ENCODE measurements at regions not wholly inside any gene's neighbourhood (a gene's known extent, or its start where the extent isn't known, plus 50 kb on each side); places are given as distances from the start of the nearest gene placed in this dataset.

DNA sequence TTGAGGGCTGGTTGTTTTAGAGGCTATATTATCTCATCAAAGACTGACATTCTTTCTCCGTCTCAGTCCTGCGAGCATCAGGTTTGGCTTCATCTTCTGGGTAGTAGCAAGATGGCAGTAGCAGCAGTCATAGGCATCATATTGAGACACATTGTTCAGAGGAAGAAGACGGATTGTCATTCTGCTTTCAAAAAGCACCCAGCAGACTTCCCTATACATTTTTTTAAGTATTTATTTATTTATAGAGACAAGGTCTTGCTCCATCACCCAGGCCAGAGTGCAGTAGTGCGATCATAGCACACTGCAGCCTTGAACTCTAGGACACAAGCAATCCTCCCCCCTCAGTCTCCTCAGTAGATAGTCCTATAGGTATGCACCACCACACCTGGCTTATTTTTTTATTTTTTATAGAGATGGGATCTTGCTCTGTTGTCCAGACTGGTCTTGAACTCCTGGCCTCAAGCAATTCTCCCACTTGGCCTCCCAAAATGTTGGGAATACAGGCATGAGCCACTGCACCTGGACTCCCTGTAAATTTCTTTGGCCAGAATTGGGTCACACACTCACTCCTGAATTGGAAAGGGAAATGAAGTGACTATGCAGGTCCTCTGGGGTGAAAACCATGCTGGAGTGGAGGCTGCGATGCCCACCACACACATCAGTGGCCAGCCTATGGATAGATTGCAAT, 125.4 kb downstream of the SLC38A6 start:
- no peak for DNase-seq

DNA sequence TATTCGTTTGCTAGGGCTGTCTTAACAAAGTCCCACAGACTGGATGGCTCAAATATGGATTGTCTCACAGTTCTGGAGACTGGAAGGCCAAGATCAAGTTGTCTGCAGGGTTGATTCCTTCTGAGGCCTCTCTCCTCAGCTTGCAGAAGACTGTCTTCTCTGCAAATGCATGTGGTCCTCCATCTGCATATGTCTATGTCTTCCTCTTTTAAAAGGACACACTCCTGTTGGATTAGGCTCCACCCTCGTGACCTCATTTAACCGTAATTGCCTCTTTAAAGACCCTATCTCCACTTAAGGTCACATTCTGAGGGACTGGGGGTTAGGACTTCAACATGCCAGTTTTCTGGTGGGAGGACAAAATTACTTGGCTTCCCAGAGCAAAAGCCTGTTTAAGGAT, 123.3 kb downstream of the SLC38A6 start:
- DNase-seq = no peak

DNA sequence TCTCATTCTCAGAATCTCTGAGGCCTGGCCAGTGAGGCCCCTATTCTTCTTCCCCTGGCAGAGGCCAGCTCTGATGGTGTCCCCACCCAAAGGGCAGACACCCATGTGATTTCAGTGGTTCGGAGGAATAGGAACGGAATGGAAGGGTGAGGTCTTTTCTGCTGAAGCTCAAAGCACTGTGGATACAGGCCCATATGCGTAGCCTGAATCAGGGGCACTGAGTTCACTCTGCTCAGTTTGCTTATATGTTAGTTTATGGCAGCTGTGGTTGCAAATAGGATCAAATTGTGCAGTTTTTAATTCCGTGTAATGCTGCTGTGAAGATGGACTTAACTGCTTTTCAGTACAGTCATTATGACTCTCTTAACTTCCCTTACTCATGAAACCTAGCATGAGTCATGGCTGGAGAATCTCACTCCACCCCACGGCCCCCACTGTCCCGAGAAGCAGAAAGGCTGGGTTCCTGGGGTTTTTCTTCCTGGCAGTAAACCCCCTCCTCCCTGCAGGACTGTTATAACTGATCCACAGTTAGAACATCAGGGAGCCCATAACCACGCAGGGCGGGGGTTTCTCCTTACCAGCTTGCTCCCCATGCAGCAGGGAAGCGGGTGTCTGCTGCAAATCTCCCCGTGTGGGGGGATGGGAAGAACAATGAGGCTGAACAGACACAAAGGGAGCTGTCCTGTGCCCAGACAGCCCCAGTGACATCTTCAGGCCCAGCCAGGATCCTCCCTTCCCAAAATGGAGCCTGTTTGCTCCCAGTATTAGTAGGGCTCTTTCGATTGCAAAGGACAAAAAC, 122.7 kb downstream of the SLC38A6 start:
- DNase-seq = peak; percentile 46 to 65

DNA sequence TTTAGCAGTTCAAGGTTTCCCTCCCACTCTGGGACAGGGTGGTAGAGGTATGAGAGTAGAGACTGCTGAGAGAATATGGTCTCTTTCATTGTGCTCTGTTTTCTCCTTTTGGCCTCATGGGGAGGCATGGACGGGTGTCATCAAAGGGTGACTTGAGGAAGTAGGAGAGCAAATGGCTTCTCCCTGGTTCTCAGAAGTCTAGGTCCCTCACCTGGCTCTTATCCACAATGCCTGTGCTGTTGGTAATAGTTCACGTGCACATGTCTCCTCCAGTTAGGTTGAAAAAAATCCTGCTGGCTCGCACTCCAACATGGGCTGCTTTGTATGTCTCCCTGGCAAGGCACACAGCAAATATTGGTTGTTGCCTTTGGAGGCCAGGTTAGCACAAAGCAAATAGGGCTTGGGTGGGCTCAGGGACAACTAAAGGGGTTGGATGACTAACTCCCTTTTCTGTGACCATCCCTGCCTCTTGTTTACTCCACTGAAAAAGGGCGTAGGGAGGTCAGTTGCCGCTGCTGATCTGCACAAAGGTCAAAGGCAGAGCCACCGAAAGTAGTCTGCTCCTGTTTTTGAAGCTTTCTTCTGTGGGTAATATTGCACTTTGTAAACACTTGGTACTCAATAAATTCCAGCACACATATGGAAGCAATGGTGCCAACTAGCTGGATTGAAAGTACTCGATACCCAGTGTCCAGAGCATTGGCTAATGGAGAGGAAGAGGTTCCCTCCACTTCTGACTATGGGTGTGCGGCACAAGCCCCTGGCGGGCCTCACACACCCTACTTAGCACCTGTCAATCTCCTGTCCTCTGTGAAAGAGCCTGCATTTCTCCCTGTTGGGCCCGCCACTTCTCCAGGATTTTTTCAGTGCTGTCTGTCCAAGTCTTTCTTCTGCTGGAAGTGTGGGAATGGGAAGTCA, 121.8 kb downstream of the SLC38A6 start:
- no peak for DNase-seq
